OCI-LY3 (cell line): ENCODE measurements at regions not wholly inside any gene's neighbourhood (a gene's known extent, or its start where the extent isn't known, plus 50 kb on each side); places are given as distances from the start of the nearest gene placed in this dataset.

Source experiments
- H2AFZ ChIP-seq: fragments of 200-600, 300-600 bp; shearing (Covaris generic); 2 replicates; pipeline ENCODE4 v1.6.0; 2014; ENCODE audit warnings: antibody characterized with exemption, low read depth, low read length
- H3K27ac ChIP-seq: fragments of 200-600, 300-600 bp; sonication (generic); 2 replicates; pipeline ENCODE4 v1.5.1; 2014; ENCODE audit warnings: mild to moderate bottlenecking, low read length, moderate library complexity, mixed read lengths
- H3K27me3 ChIP-seq: fragments of 200-600, 300-600 bp; sonication (generic); 2 replicates; pipeline ENCODE4 v1.6.1; 2014; ENCODE audit warnings: low read depth, low read length, mixed read lengths
- H3K36me3 ChIP-seq: fragments of 200-600, 300-600 bp; sonication (generic); replicated peaks from 2 replicates; pipeline ENCODE3; 2014; ENCODE audit warnings: low read depth, low read length, mixed read lengths
- H3K4me1 ChIP-seq: fragments of 300-600, 200-600 bp; sonication (generic); 2 replicates; pipeline ENCODE4 v1.6.1; 2014; ENCODE audit warnings: low read length, mixed read lengths
- H3K4me2 ChIP-seq: fragments of 200-600, 300-600 bp; sonication (generic); 2 replicates; pipeline ENCODE4 v1.6.1; 2014; ENCODE audit warnings: low read length, mixed read lengths
- H3K4me3 ChIP-seq: fragments of 300-600, 200-600 bp; sonication (generic); 2 replicates; pipeline ENCODE4 v1.5.1; 2014; ENCODE audit warnings: antibody characterized with exemption, mild to moderate bottlenecking, low read length, moderate library complexity
- H3K79me2 ChIP-seq: fragments of 300-600, 200-600 bp; shearing (Covaris generic); 2 replicates; pipeline ENCODE4 v1.6.1; 2014; ENCODE audit warnings: mild to moderate bottlenecking, low read length, mixed read lengths
- H3K9ac ChIP-seq: fragments of 300-600, 200-600 bp; shearing (Covaris generic); 2 replicates; pipeline ENCODE4 v1.6.0; 2014; ENCODE audit warnings: mild to moderate bottlenecking, low read length, moderate library complexity
- H3K9me3 ChIP-seq: fragments of 200-600, 300-600 bp; shearing (Covaris generic); 2 replicates; pipeline ENCODE4 v1.6.1; 2014; ENCODE audit warnings: low read length, mixed read lengths; ENCODE audit not compliant: insufficient read depth
- H4K20me1 ChIP-seq: fragments of 200-600, 300-600 bp; sonication (generic); 2 replicates; pipeline ENCODE4 v1.6.1; 2016; ENCODE audit warnings: low read length, mixed read lengths; ENCODE audit not compliant: insufficient read depth
- EZH2phosphoT487 ChIP-seq: fragments of 200-600 bp; shearing (Covaris generic); IDR thresholded peaks from 2 replicates; pipeline ENCODE4 v1.6.1; 2018; ENCODE audit warnings: antibody characterized with exemption, mixed run types, low read depth
- TF ChIP-seq, protein P1 (sequence below): fragments of 200-600, 300-600 bp; sonication (generic); IDR thresholded peaks from 2 replicates; pipeline ENCODE4 v1.5.1; 2014; ENCODE audit warnings: antibody characterized with exemption, low read length, low read depth

DNA sequence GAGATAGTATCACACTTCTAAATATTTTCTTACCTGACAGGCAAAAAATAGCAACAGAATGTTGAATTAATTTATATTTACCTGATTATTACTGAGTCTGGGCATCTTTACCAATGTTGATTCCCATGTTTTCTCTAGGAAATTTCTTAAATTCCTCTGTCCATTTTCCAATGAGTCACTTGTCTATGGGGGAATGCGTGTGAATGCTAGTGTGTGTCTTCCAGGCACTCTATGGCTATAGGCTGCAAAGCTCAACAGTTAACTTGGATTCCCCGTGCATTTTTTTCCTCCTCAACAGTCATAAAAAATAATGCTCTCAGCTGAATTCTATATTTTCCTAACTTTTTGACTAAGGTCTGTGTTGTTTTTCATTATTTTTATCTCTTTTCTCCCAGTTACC, 1385.8 kb upstream of the FLRT2 start:
- TF ChIP-seq, protein P1, sequence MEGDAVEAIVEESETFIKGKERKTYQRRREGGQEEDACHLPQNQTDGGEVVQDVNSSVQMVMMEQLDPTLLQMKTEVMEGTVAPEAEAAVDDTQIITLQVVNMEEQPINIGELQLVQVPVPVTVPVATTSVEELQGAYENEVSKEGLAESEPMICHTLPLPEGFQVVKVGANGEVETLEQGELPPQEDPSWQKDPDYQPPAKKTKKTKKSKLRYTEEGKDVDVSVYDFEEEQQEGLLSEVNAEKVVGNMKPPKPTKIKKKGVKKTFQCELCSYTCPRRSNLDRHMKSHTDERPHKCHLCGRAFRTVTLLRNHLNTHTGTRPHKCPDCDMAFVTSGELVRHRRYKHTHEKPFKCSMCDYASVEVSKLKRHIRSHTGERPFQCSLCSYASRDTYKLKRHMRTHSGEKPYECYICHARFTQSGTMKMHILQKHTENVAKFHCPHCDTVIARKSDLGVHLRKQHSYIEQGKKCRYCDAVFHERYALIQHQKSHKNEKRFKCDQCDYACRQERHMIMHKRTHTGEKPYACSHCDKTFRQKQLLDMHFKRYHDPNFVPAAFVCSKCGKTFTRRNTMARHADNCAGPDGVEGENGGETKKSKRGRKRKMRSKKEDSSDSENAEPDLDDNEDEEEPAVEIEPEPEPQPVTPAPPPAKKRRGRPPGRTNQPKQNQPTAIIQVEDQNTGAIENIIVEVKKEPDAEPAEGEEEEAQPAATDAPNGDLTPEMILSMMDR = no peak
- no peak for TF ChIP-seq EZH2phosphoT487
- no peaks in the 10 kb centered on the region for H3K27me3 ChIP-seq
- no peaks in the 10 kb centered on the region for H3K36me3 ChIP-seq
- no peak overlapping the region for H3K9ac ChIP-seq
- no peaks in the 10 kb centered on the region for H3K9me3 ChIP-seq
- H3K4me1 ChIP-seq = no peaks in the 10 kb centered on the region
- H3K79me2 ChIP-seq = no peaks in the 10 kb centered on the region
- H3K4me3 ChIP-seq = no peak overlapping the region
- H3K4me2 ChIP-seq = no peak overlapping the region
- H2AFZ ChIP-seq = no peak overlapping the region
- H3K27ac ChIP-seq = no peak overlapping the region
- no peaks in the 10 kb centered on the region for H4K20me1 ChIP-seq

DNA sequence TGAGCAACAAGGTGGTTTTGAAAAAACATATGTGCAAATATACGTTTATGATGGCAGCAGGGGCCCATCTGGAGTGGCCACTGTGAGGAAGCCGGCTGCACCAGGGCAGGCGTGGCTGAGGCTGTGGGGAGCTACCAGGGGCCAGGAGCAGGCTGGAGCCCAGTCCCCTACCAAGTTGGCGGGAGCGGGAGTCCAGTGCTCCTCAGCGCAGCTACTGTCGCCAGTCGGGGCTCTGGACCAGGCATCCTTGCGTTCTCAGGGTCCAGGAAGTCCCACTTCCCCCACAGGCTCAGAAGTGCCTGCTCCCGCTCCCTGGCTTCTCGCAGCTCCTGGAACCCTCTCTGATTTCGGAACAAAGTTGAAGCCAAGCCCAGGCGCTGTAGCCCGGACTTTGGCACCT, 1377.5 kb upstream of the FLRT2 start:
- H3K36me3 ChIP-seq = no peaks in the 10 kb centered on the region
- no peak overlapping the region for H3K27ac ChIP-seq
- H3K4me2 ChIP-seq = no peak overlapping the region
- H3K9ac ChIP-seq = no peak overlapping the region
- no peaks in the 10 kb centered on the region for H4K20me1 ChIP-seq
- no peak overlapping the region for H2AFZ ChIP-seq
- H3K27me3 ChIP-seq = no peaks in the 10 kb centered on the region
- H3K79me2 ChIP-seq = no peaks in the 10 kb centered on the region
- H3K4me1 ChIP-seq = no peaks in the 10 kb centered on the region
- TF ChIP-seq, protein P1 = no peak
- TF ChIP-seq EZH2phosphoT487 = no peak
- no peaks in the 10 kb centered on the region for H3K9me3 ChIP-seq
- no peak overlapping the region for H3K4me3 ChIP-seq

DNA sequence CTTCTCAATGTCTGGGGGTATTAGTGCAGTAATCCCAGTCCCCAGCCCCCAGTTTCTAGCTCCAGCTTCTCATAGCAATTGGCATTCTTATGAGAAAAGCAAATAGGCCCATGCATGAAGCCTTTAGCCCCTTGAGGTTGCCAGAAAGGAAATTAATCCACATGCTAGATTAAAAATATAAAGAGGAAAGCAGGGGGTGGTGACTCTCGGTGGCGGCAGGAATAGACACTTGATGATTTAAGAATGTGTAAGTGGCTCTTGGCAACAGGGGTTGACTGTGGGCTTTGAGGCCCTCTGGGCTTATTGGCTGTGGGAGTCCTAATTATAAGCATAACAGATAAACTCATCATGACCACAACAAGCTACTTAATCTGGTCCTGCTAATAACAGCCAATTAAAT, 1367.3 kb upstream of the FLRT2 start:
- H2AFZ ChIP-seq = no peak overlapping the region
- H3K79me2 ChIP-seq = no peaks in the 10 kb centered on the region
- no peaks in the 10 kb centered on the region for H3K36me3 ChIP-seq
- H3K4me1 ChIP-seq = no peaks in the 10 kb centered on the region
- no peak overlapping the region for H3K4me3 ChIP-seq
- TF ChIP-seq EZH2phosphoT487 = no peak
- TF ChIP-seq, protein P1 = no peak
- H3K27ac ChIP-seq = no peak overlapping the region
- H4K20me1 ChIP-seq = no peaks in the 10 kb centered on the region
- no peak overlapping the region for H3K9ac ChIP-seq
- H3K27me3 ChIP-seq = no peaks in the 10 kb centered on the region
- H3K9me3 ChIP-seq = no peaks in the 10 kb centered on the region
- H3K4me2 ChIP-seq = no peak overlapping the region

DNA sequence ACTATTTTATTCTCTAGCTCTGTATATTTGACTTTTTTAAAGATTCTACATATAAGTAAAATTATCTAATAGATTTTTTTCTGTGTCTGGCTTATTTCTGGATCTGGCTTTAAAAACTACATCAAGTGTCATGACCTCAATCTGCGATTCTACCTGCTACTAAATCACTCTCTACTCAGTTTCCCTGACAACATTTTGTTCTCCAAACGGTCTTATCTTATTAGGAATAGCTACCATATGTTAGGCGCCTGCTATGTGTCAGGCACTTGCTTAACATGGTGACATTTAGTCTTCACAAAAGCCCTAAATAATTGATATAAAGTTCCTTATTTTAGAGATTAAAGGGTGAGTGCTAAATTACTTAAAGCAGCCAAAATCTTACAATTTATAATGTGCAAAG, 1362.9 kb upstream of the FLRT2 start:
- TF ChIP-seq EZH2phosphoT487 = no peak
- TF ChIP-seq, protein P1 = no peak
- Histone ChIP-seq H2AFZ (no peak overlapping the region), H3K36me3 (no peaks in the 10 kb centered on the region), H3K9ac (no peak overlapping the region), H3K4me1 (no peaks in the 10 kb centered on the region), H3K4me2 (no peak overlapping the region), H3K9me3 (no peaks in the 10 kb centered on the region), H3K27ac (no peak overlapping the region), H3K4me3 (no peak overlapping the region), H3K27me3 (no peaks in the 10 kb centered on the region), H3K79me2 (no peaks in the 10 kb centered on the region), H4K20me1 (no peaks in the 10 kb centered on the region)
